ENCODE measurements at regions not wholly inside any gene's neighbourhood (a gene's known extent, or its start where the extent isn't known, plus 50 kb on each side); places are given as distances from the start of the nearest gene placed in this dataset.

DNA sequence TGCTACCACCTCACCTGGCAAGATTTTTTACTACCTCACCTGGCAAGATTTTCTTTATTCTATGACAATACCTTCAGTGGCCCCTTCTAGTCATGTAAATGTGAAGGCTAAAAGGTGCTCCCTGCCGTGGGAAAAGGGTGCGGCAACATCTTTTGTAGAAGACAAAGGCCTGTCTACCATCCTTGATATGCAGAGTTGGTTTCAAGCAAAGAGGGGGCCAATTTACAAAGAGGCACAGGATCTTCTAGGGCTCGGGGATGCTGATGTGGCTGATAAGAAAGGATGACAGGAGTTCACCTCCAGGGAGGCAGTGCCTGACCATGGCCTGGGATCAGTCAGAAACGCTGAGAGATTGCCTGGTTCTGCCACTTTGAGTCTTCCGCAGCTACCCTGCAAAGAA, 165.4 kb upstream of the SLC1A4 start:
- no peaks in the 10 kb centered on the region for H3K9me3 ChIP-seq (replicated peaks in 1 of 3)
- no peaks in the 10 kb centered on the region for H3K4me1 ChIP-seq (replicated peaks in 1 of 2)
- WGBS, 4 donors, result 62 to 75% (median 73%) methylated on average over 5 of the region's 5 CpGs
- no peak for DNase-seq
- intact Hi-C loops (cut with DNase I), result no loop called here
- no peaks in the 10 kb centered on the region for H3K27me3 ChIP-seq
- H3K36me3 ChIP-seq (replicated peaks in 1 of 2), result no peaks in the 10 kb centered on the region
- no peak for TF ChIP-seq POLR2A (IDR thresholded peaks at IDR 0.05)
- TF ChIP-seq, protein P1, sequence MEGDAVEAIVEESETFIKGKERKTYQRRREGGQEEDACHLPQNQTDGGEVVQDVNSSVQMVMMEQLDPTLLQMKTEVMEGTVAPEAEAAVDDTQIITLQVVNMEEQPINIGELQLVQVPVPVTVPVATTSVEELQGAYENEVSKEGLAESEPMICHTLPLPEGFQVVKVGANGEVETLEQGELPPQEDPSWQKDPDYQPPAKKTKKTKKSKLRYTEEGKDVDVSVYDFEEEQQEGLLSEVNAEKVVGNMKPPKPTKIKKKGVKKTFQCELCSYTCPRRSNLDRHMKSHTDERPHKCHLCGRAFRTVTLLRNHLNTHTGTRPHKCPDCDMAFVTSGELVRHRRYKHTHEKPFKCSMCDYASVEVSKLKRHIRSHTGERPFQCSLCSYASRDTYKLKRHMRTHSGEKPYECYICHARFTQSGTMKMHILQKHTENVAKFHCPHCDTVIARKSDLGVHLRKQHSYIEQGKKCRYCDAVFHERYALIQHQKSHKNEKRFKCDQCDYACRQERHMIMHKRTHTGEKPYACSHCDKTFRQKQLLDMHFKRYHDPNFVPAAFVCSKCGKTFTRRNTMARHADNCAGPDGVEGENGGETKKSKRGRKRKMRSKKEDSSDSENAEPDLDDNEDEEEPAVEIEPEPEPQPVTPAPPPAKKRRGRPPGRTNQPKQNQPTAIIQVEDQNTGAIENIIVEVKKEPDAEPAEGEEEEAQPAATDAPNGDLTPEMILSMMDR (IDR thresholded peaks at IDR 0.05), result no peak
- no peak overlapping the region for H3K4me3 ChIP-seq
- no peak overlapping the region for H3K27ac ChIP-seq

DNA sequence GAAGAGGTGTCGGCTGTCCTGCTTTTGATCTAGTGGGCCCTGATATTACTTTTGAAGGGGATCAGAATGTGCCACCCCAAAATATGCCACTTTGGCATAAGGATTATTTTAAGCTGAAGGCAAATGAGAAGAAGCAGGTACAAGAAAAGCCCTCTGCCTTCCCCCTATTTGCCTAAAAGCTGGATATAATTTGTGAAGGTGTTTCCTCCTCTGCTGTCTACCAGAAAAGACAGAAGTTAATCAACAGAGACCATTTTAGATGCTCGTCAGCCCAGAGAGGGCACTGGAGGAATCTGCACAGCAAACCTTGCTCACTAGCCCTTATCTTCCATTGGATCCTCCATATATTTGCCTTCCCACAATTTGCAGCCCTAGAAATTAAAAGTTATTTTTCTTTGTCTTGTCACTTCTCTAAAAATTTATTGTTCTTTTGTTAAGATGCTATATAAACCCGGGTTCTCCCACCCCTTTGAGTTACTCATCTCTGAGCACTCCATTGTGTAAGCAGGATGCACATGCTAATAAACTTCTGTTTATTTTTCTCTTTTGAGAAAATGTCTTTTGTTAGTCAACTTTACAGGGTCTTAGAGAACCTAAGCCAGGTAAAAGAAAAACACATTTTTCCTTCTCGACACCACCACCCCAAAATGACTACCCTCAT, 163.2 kb upstream of the SLC1A4 start:
- H3K27me3 ChIP-seq, result no peaks in the 10 kb centered on the region
- H3K9me3 ChIP-seq (replicated peaks in 1 of 3), result no peaks in the 10 kb centered on the region
- TF ChIP-seq, protein P1 (IDR thresholded peaks at IDR 0.05), result no peak
- TF ChIP-seq POLR2A (IDR thresholded peaks at IDR 0.05), result no peak
- DNase-seq, result no peak
- WGBS, 4 donors, result 82 to 87% (median 84%) methylated on average over 4 of the region's 4 CpGs
- intact Hi-C loops (cut with DNase I), result no loop called here
- no peaks in the 10 kb centered on the region for H3K4me1 ChIP-seq (replicated peaks in 1 of 2)
- no peak overlapping the region for H3K4me3 ChIP-seq
- H3K36me3 ChIP-seq (replicated peaks in 1 of 2), result no peaks in the 10 kb centered on the region
- H3K27ac ChIP-seq, result no peak overlapping the region

DNA sequence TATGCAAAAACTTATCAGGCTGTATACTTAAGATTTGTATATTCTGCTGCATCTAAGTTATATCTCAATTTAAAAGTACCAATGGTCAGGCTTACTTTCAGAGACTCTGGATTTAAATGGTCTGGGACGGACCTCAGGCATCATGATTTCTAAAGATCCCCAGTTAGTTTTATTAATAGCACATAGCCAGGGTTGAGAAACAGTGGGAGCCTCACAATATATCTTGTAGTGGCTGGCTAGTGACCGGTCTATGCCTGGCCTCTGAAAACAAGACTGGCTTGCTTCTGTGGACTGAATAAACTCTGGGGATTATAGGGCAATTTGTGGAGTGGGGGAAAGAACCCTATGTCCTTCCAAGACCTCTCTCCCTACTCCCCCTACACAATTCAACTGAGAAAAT, 162.5 kb upstream of the SLC1A4 start:
- H3K9me3 ChIP-seq (replicated peaks in 1 of 3), result no peaks in the 10 kb centered on the region
- no peaks in the 10 kb centered on the region for H3K36me3 ChIP-seq (replicated peaks in 1 of 2)
- no peak for DNase-seq
- TF ChIP-seq, protein P1 (IDR thresholded peaks at IDR 0.05), result no peak
- TF ChIP-seq POLR2A (IDR thresholded peaks at IDR 0.05), result no peak
- no peak overlapping the region for H3K27ac ChIP-seq
- H3K27me3 ChIP-seq, result no peaks in the 10 kb centered on the region
- H3K4me1 ChIP-seq (replicated peaks in 1 of 2), result peaks cover 4 to 7% of the 10 kb centered on the region in 2 donors
- intact Hi-C loops (cut with DNase I), result no loop called here
- 83 to 92% (median 89%) methylated on average over 2 of the region's 2 CpGs for WGBS, 4 donors
- no peak overlapping the region for H3K4me3 ChIP-seq

DNA sequence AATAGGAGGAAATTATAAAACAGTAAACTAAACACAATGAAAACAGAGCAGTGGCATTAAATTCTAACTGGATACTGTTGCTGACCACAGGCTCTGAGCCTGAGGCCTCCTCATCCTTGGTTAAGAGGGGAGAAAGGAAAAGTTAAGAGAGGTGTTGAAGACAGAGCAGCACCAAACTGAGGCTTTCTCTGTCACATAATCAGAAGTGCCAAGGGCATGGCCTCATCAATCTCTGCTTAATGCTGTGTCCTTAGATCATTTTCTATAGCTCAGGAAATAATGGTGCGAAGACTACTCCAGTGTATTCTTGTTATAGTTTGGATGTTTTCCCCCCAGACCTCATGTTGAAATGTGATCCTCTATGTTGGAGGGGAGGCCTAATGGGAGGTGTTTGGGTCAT, 160.9 kb upstream of the SLC1A4 start:
- DNase-seq, result no peak
- intact Hi-C loops (cut with DNase I), result no loop called here
- peaks cover 4 to 10% of the 10 kb centered on the region in 2 donors for H3K4me1 ChIP-seq (replicated peaks in 1 of 2)
- H3K36me3 ChIP-seq (replicated peaks in 1 of 2), result no peaks in the 10 kb centered on the region
- no peak overlapping the region for H3K27ac ChIP-seq
- no peak overlapping the region for H3K4me3 ChIP-seq
- no peaks in the 10 kb centered on the region for H3K9me3 ChIP-seq (replicated peaks in 1 of 3)
- no peaks in the 10 kb centered on the region for H3K27me3 ChIP-seq
- TF ChIP-seq, protein P1 (IDR thresholded peaks at IDR 0.05), result no peak
- TF ChIP-seq POLR2A (IDR thresholded peaks at IDR 0.05), result no peak
- 90 to 100% (median 100%) methylated on average over 1 of the region's 1 CpG for WGBS, 4 donors
